Prostate gland (tissue), 2 donors: ENCODE measurements at regions not wholly inside any gene's neighbourhood (a gene's known extent, or its start where the extent isn't known, plus 50 kb on each side); places are given as distances from the start of the nearest gene placed in this dataset.

ENCODE experiments used
- DNase-seq: peaks from one replicate; pipeline ENCODE4 v3.0.0-alpha.2; 2019; ENCODE audit warnings: low spot score
- H3K27ac ChIP-seq, 2 donors: fragments of 200-600 bp; sonication (generic); 2 replicates each; pipeline ENCODE4 v1.5.1; 2017 to 2019
- H3K27me3 ChIP-seq: fragments of 200-600 bp; sonication (generic); replicated peaks from 2 replicates; pipeline ENCODE4 v1.5.1; 2019; ENCODE audit not compliant: insufficient read depth
- H3K36me3 ChIP-seq, 2 donors: fragments of 200-600 bp; sonication (generic); 1 replicate in 1 of 2; 2 replicates in 1 of 2; pipeline versions ENCODE4 v1.5.1 to v1.8.1; 2017 to 2019
- H3K4me1 ChIP-seq: fragments of 200-600 bp; sonication (generic); replicated peaks from 2 replicates; pipeline ENCODE4 v1.5.1; 2019
- H3K4me3 ChIP-seq, 2 donors: fragments of 200-600 bp; sonication (generic); 2 replicates each; pipeline ENCODE4 v1.5.1; 2017 to 2019
- H3K9me3 ChIP-seq: fragments of 200-600 bp; sonication (generic); 2 replicates; pipeline ENCODE4 v1.5.1; 2017
- CTCF ChIP-seq, 4 experiments: fragments of 200-600 bp in 2 of 4; fragments of 450-650 bp in 2 of 4; sonication (generic) in 2 of 4; IDR thresholded peaks; 1 replicate in 3 of 4; 2 replicates in 1 of 4; pipeline ENCODE4 v1.5.1; 2016 to 2019; ENCODE audit warnings: antibody characterized with exemption in 4 of 4, mild to moderate bottlenecking in 2 of 4, moderate library complexity in 2 of 4
- POLR2A ChIP-seq: fragments of 450-650 bp; IDR thresholded peaks from one replicate; pipeline ENCODE4 v1.6.1; 2016; ENCODE audit warnings: antibody characterized with exemption, mild to moderate bottlenecking
- POLR2AphosphoS5 ChIP-seq: sonication (generic); formaldehyde crosslinking; IDR thresholded peaks from one replicate; pipeline ENCODE4 v1.6.1; 2017; ENCODE audit warnings: antibody characterized with exemption
- WGBS: methylation state at CpG from one replicate; pipeline ENCODE4 v1.1.5; 2018; 5-methylcytosine and 5-hydroxymethylcytosine counted together
- intact Hi-C: fragments of 100-400 bp; cut with DNase I; formaldehyde crosslinking; loops from one replicate; pipeline ENCODE4 v1.14.2; 2022

- no peak for DNase-seq
- H3K27me3 ChIP-seq, result no peaks in the 10 kb centered on the region
- 94% methylated on average over 1 of the region's 1 CpG for WGBS
- H3K4me1 ChIP-seq, result no peaks in the 10 kb centered on the region
- intact Hi-C loops, result no loop called here
- H3K36me3 ChIP-seq, result no peaks in the 10 kb centered on the region
- TF ChIP-seq POLR2AphosphoS5, result no peak
- no peak for TF ChIP-seq CTCF (IDR thresholded peaks at IDR 0.05)
- no peak for TF ChIP-seq POLR2A
- H3K27ac ChIP-seq, result no peak overlapping the region
- H3K9me3 ChIP-seq, result no peaks in the 10 kb centered on the region
- no peak overlapping the region for H3K4me3 ChIP-seq
Measured at GRCh38 chr7:85488406-85488805, 301.6 kb upstream of the SEMA3D start.

- Histone ChIP-seq H3K9me3 (no peaks in the 10 kb centered on the region), H3K27ac (no peak overlapping the region), H3K4me1 (no peaks in the 10 kb centered on the region), H3K4me3 (no peak overlapping the region), H3K36me3 (no peaks in the 10 kb centered on the region), H3K27me3 (no peaks in the 10 kb centered on the region)
- no peak for DNase-seq
- intact Hi-C loops, result no loop called here
- WGBS, result 53% methylated on average over 1 of the region's 1 CpG
- TF ChIP-seq POLR2AphosphoS5 (no peak), POLR2A (no peak), CTCF (IDR thresholded peaks at IDR 0.05) (no peak)
Measured at GRCh38 chr7:85483177-85483576, 296.3 kb upstream of the SEMA3D start.

GRCh38 chr7:85480666-85481065, 293.8 kb upstream of the SEMA3D start:
- H3K9me3 ChIP-seq, result no peaks in the 10 kb centered on the region
- H3K4me1 ChIP-seq, result no peaks in the 10 kb centered on the region
- no peaks in the 10 kb centered on the region for H3K27me3 ChIP-seq
- no peak overlapping the region for H3K4me3 ChIP-seq
- no peak for DNase-seq
- TF ChIP-seq POLR2AphosphoS5 (no peak), POLR2A (no peak), CTCF (IDR thresholded peaks at IDR 0.05) (no peak)
- H3K36me3 ChIP-seq, result no peaks in the 10 kb centered on the region
- intact Hi-C loops, result no loop called here
- 97% methylated on average over 1 of the region's 1 CpG for WGBS
- no peak overlapping the region for H3K27ac ChIP-seq

- no peaks in the 10 kb centered on the region for H3K27me3 ChIP-seq
- intact Hi-C loops, result no loop called here
- no peaks in the 10 kb centered on the region for H3K9me3 ChIP-seq
- H3K27ac ChIP-seq, result no peak overlapping the region
- WGBS, result 64% methylated on average over 5 of the region's 5 CpGs
- TF ChIP-seq CTCF (IDR thresholded peaks at IDR 0.05) (no peak), POLR2AphosphoS5 (no peak)
- no peaks in the 10 kb centered on the region for H3K4me1 ChIP-seq
- no peak overlapping the region for H3K4me3 ChIP-seq
- H3K36me3 ChIP-seq, result no peaks in the 10 kb centered on the region
- no peak for DNase-seq
Measured at GRCh38 chr7:85479918-85480643, 293.2 kb upstream of the SEMA3D start.

GRCh38 chr7:85478530-85478929, 291.7 kb upstream of the SEMA3D start:
- no peak overlapping the region for H3K27ac ChIP-seq
- WGBS, result 68% methylated on average over 5 of the region's 5 CpGs
- H3K4me3 ChIP-seq, result no peak overlapping the region
- no peaks in the 10 kb centered on the region for H3K9me3 ChIP-seq
- no peaks in the 10 kb centered on the region for H3K36me3 ChIP-seq
- no peaks in the 10 kb centered on the region for H3K4me1 ChIP-seq
- no peaks in the 10 kb centered on the region for H3K27me3 ChIP-seq
- intact Hi-C loops, result no loop called here
- TF ChIP-seq POLR2A (no peak), POLR2AphosphoS5 (no peak), CTCF (IDR thresholded peaks at IDR 0.05) (no peak)
- no peak for DNase-seq
